GM23338 (cell line): ENCODE measurements at regions not wholly inside any gene's neighbourhood (a gene's known extent, or its start where the extent isn't known, plus 50 kb on each side); places are given as distances from the start of the nearest gene placed in this dataset.

Experiments used
- ATAC-seq: fragments of 200-7000 bp; cut with Tn5 transposase; 3 replicates; pipeline ENCODE4 v1.9.1; 2020
- DNase-seq: peaks from one replicate; pipeline ENCODE4 v3.0.0-alpha.2; 2015; ENCODE audit warnings: low spot score
- H2AFZ ChIP-seq: fragments of 200-600 bp; sonication (generic); 2 replicates; pipeline ENCODE4 v1.8.0; 2016; ENCODE audit warnings: antibody characterized with exemption, mild to moderate bottlenecking, moderate library complexity
- H3F3A ChIP-seq: fragments of 200-600 bp; sonication (generic); replicated peaks from 2 replicates; pipeline ENCODE4 v1.8.0; 2017; ENCODE audit warnings: antibody characterized with exemption, mixed run types, low read depth
- H3K27ac ChIP-seq: fragments of 200-600 bp; sonication (generic); 2 replicates; pipeline ENCODE4 v1.6.1; 2016; ENCODE audit warnings: low read depth
- H3K27me3 ChIP-seq: fragments of 200-600 bp; sonication (generic); 2 replicates; pipeline ENCODE4 v1.8.0; 2016; ENCODE audit warnings: mild to moderate bottlenecking, mixed run types, moderate library complexity; ENCODE audit not compliant: insufficient read depth
- H3K36me3 ChIP-seq: fragments of 200-600 bp; sonication (generic); 2 replicates; pipeline ENCODE4 v1.8.0; 2016; ENCODE audit warnings: mild to moderate bottlenecking; ENCODE audit not compliant: insufficient read depth
- H3K4me1 ChIP-seq: fragments of 200-600 bp; sonication (generic); 2 replicates; pipeline ENCODE4 v1.8.0; 2016; ENCODE audit warnings: mild to moderate bottlenecking, moderate library complexity; ENCODE audit not compliant: insufficient read depth
- H3K4me2 ChIP-seq: fragments of 200-600 bp; sonication (generic); 2 replicates; pipeline ENCODE4 v1.7.1; 2017; ENCODE audit warnings: mixed run types
- H3K4me3 ChIP-seq: fragments of 200-600 bp; sonication (generic); 2 replicates; pipeline ENCODE4 v1.6.1; 2016; ENCODE audit warnings: mixed run types
- H3K79me2 ChIP-seq: fragments of 200-600 bp; sonication (generic); replicated peaks from 2 replicates; pipeline ENCODE4 v1.8.0; 2017; ENCODE audit warnings: mild to moderate bottlenecking; ENCODE audit not compliant: insufficient read depth
- H3K9me2 ChIP-seq: fragments of 200-600 bp; sonication (generic); 2 replicates; pipeline ENCODE4 v1.8.0; 2017; ENCODE audit not compliant: insufficient read depth
- H4K20me1 ChIP-seq: fragments of 200-600 bp; sonication (generic); replicated peaks from 2 replicates; pipeline ENCODE4 v1.8.0; 2017; ENCODE audit warnings: mild to moderate bottlenecking; ENCODE audit not compliant: insufficient read depth
- H3K27ac Mint-ChIP-seq: 2 replicates; pipeline ENCODE4 v1.8.0; 2020; ENCODE audit warnings: inconsistent platforms, mild to moderate bottlenecking, moderate library complexity, mixed read lengths
- H3K27me3 Mint-ChIP-seq: 3 replicates; pipeline ENCODE4 v1.8.0; 2022; ENCODE audit warnings: low read depth, mild to moderate bottlenecking, moderate library complexity, mixed read lengths, inconsistent platforms; ENCODE audit not compliant: insufficient read depth, poor library complexity
- H3K36me3 Mint-ChIP-seq: 3 replicates; pipeline ENCODE4 v1.8.0; 2021; ENCODE audit warnings: low read depth, mild to moderate bottlenecking, inconsistent platforms, moderate library complexity, mixed read lengths
- H3K4me1 Mint-ChIP-seq: 3 replicates; pipeline ENCODE4 v1.8.0; 2020; ENCODE audit warnings: mild to moderate bottlenecking, inconsistent platforms, mixed read lengths
- H3K4me3 Mint-ChIP-seq: 3 replicates; pipeline ENCODE4 v1.8.0; 2021; ENCODE audit warnings: moderate library complexity, mild to moderate bottlenecking, inconsistent platforms, mixed read lengths
- H3K9me3 Mint-ChIP-seq: 3 replicates; pipeline ENCODE4 v1.8.0; 2020; ENCODE audit warnings: moderate library complexity, mild to moderate bottlenecking, inconsistent platforms, mixed read lengths
- CTCF ChIP-seq, 2 experiments: fragments of 200-600 bp in 1 of 2; sonication (generic) in 1 of 2; conservative IDR thresholded peaks; 2 replicates each; pipeline versions ENCODE4 v1.5.1 to v1.6.1; 2016 to 2017; ENCODE audit warnings: antibody characterized with exemption in 2 of 2, low read depth in 2 of 2, mild to moderate bottlenecking in 2 of 2, moderate library complexity in 1 of 2
- ZNF331 ChIP-seq: fragments of 250-450 bp; sonication (Bioruptor Pico); IDR thresholded peaks from 2 replicates; pipeline ENCODE4 v1.5.0; 2020; ENCODE audit warnings: low read depth, mild to moderate bottlenecking, moderate library complexity
- ZNF462 ChIP-seq: fragments of 250-450 bp; sonication (Bioruptor Pico); IDR thresholded peaks from 2 replicates; pipeline ENCODE4 v1.5.0; 2020; ENCODE audit warnings: mild to moderate bottlenecking, moderate library complexity

GRCh38 chr9:135198586-135199285 lies 111.3 kb downstream of the OLFM1 start:
- H3K36me3 ChIP-seq, result no peaks in the 10 kb centered on the region
- H3K9me2 ChIP-seq, result 0 out of 2 replicates have a peak, but pooled peaks cover 4% of the 10 kb centered on the region
- no peaks in the 10 kb centered on the region for H4K20me1 ChIP-seq
- peaks cover 12% of the 10 kb centered on the region for H3K4me1 ChIP-seq
- ATAC-seq (peak; percentile 87), DNase-seq (peak; percentile 65)
- Mint-ChIP-seq H3K36me3 (peaks cover 13% of the 10 kb centered on the region), H3K27me3 (peaks cover 14% of the 10 kb centered on the region), H3K4me1 (peaks cover 25% of the 10 kb centered on the region), H3K27ac (no peak overlapping the region), H3K9me3 (peaks cover 23% of the 10 kb centered on the region), H3K4me3 (peak overlapping the region; percentile 25; the same call in 1 of the 3 replicates)
- H3K4me3 ChIP-seq, result no peak overlapping the region
- H3K27me3 ChIP-seq, result no peaks in the 10 kb centered on the region
- no peaks in the 10 kb centered on the region for H3K79me2 ChIP-seq
- H3K4me2 ChIP-seq, result peak overlapping the region; percentile 45; the same call in 1 of the 2 replicates
- no peak overlapping the region for H3K27ac ChIP-seq
- H3F3A ChIP-seq, result no peaks in the 10 kb centered on the region
- TF ChIP-seq ZNF331 (CRISPR knock-in tag) (no peak), ZNF462 (CRISPR knock-in tag) (peak; percentile 82), CTCF (conservative IDR thresholded peaks at IDR 0.05; ENCODE audit: low read depth in 2 of 2) (no peak)
- H2AFZ ChIP-seq, result no peak overlapping the region
